K562 (cell line): ENCODE measurements at regions not wholly inside any gene's neighbourhood (a gene's known extent, or its start where the extent isn't known, plus 50 kb on each side); places are given as distances from the start of the nearest gene placed in this dataset.

Experiments
- ATAC-seq: fragments of 200-7000 bp; cut with Tn5 transposase; 3 replicates; pipeline ENCODE4 v1.9.1; 2020; ENCODE audit warnings: moderate library complexity
- BruUV-seq: library from RNA; stranded (reverse); fragments of 400-500 nt; replicated peaks from 2 replicates; lab custom pipeline; 2021; lab: Mats Ljungman, UMichigan
- CTCF ChIA-PET: fragments of 300-600 bp; formaldehyde crosslinking; extraction: SDS; loops from one replicate; lab custom pipeline; 2021; ENCODE audit warnings: low intra/inter-chr PET ratio; lab: Yijun Ruan, JAX
- POLR2A ChIA-PET: fragments of 300-600, 350-650 bp; sonication (Branson Sonifier 250); formaldehyde crosslinking; extraction: SDS; loops from one replicate; lab custom pipeline; 2021; ENCODE audit warnings: antibody characterized with exemption, inconsistent platforms; lab: Yijun Ruan, JAX
- DNase-seq, 4 experiments: peaks; one replicate each; pipeline versions ENCODE4 v3.0.0 to v3.0.0-alpha.2; 2011 to 2018; ENCODE audit warnings: low spot score in 3 of 4, mixed read lengths in 3 of 4; ENCODE audit errors: extremely low read depth in 1 of 4
- FAIRE-seq: peaks from 2 replicates; lab custom pipeline; 2011; peaks lifted over from hg19 to GRCh38; lab: Jason Lieb, UNC
- H2AFZ ChIP-seq: 2 replicates; pipeline ENCODE4 v1.6.0; 2011; ENCODE audit warnings: low read depth, low read length, control low read depth, inconsistent platforms
- H3K27ac ChIP-seq: fragments of 200-600 bp; 3 replicates; pipeline ENCODE4 v1.8.0; 2011; ENCODE audit warnings: low read depth, mild to moderate bottlenecking, control low read depth, inconsistent platforms, low read length, moderate library complexity, mixed read lengths; ENCODE audit errors: extremely low read depth
- H3K27me3 ChIP-seq, 2 experiments: fragments of 300-600 bp in 1 of 2; 2 replicates in 1 of 2; 3 replicates in 1 of 2; pipeline versions ENCODE4 v1.6.0 to v1.8.0; 2011; ENCODE audit warnings: inconsistent platforms in 2 of 2, low read length in 2 of 2, mild to moderate bottlenecking in 1 of 2, mixed read lengths in 1 of 2, moderate library complexity in 1 of 2; ENCODE audit not compliant: control insufficient read depth in 2 of 2, insufficient read depth in 2 of 2
- H3K36me3 ChIP-seq: fragments of 300-600 bp; 3 replicates; pipeline ENCODE4 v1.8.0; 2011; ENCODE audit warnings: mild to moderate bottlenecking, low read length, inconsistent platforms; ENCODE audit not compliant: control insufficient read depth, insufficient read depth
- H3K4me1 ChIP-seq, 2 experiments: fragments of 200-600 bp in 1 of 2; replicated peaks in 1 of 2; 2 replicates in 1 of 2; 3 replicates in 1 of 2; pipeline versions ENCODE4 v1.5.1 to v1.8.0; 2011; ENCODE audit warnings: inconsistent platforms in 2 of 2, low read length in 2 of 2, mild to moderate bottlenecking in 1 of 2, mixed read lengths in 1 of 2, moderate library complexity in 1 of 2; ENCODE audit not compliant: control insufficient read depth in 2 of 2, insufficient read depth in 2 of 2
- H3K4me2 ChIP-seq: 2 replicates; pipeline ENCODE4 v1.6.1; 2011; ENCODE audit warnings: low read length, control low read depth, inconsistent platforms, mixed read lengths; ENCODE audit not compliant: insufficient read depth
- H3K4me3 ChIP-seq: fragments of 200-600 bp; sonication (generic), shearing (Covaris generic); 2 replicates; pipeline ENCODE4 v1.5.1; 2016; ENCODE audit warnings: control low read depth, inconsistent platforms
- H3K79me2 ChIP-seq: fragments of 200-600 bp; 3 replicates; pipeline ENCODE4 v1.8.0; 2011; ENCODE audit warnings: low read length, inconsistent platforms; ENCODE audit not compliant: control insufficient read depth, insufficient read depth
- H3K9ac ChIP-seq, 2 experiments: 2 replicates each; pipeline versions ENCODE4 v1.6.0 to v1.6.1; 2011; ENCODE audit warnings: low read depth in 2 of 2, low read length in 2 of 2, control low read depth in 1 of 2, inconsistent platforms in 1 of 2, mild to moderate bottlenecking in 1 of 2, mixed read lengths in 1 of 2; ENCODE audit not compliant: insufficient read depth in 1 of 2
- H3K9me1 ChIP-seq: one replicate; pipeline ENCODE4 v1.6.0; 2011; ENCODE audit warnings: inconsistent platforms, mild to moderate bottlenecking, low read length, moderate library complexity; ENCODE audit not compliant: control insufficient read depth, insufficient read depth
- H3K9me3 ChIP-seq: replicated peaks from 2 replicates; pipeline ENCODE4 v1.5.1; 2011; ENCODE audit warnings: low read depth, low read length, inconsistent platforms; ENCODE audit not compliant: control insufficient read depth, insufficient read depth
- H4K20me1 ChIP-seq: replicated peaks from 2 replicates; pipeline ENCODE4 v1.6.1; 2011; ENCODE audit warnings: low read length, inconsistent platforms, mixed read lengths; ENCODE audit not compliant: control insufficient read depth, insufficient read depth
- ESRRA ChIP-seq: fragments of 450-650 bp; IDR thresholded peaks from 2 replicates; pipeline ENCODE4 v1.6.1; 2014; ENCODE audit warnings: low read depth, mild to moderate bottlenecking, moderate library complexity, borderline replicate concordance
- ETS2 ChIP-seq: IDR thresholded peaks from 2 replicates; pipeline ENCODE4 v1.6.1; 2016; ENCODE audit warnings: borderline replicate concordance, missing genetic modification characterization, mild to moderate bottlenecking, moderate library complexity, missing compliant biosample characterization; ENCODE audit not compliant: poor library complexity, severe bottlenecking
- FOXA3 ChIP-seq, 2 experiments: fragments of 450-650 bp in 1 of 2; sonication (generic) in 1 of 2; formaldehyde crosslinking; IDR thresholded peaks in 1 of 2; conservative IDR thresholded peaks in 1 of 2; 2 replicates each; pipeline versions ENCODE4 v1.4.0 to v1.8.0; 2020 to 2022; ENCODE audit warnings: mild to moderate bottlenecking in 2 of 2, missing genetic modification reagents in 1 of 2
- NRF1 ChIP-seq, 2 experiments: fragments of 450-650 bp; IDR thresholded peaks in 1 of 2; conservative IDR thresholded peaks in 1 of 2; 2 replicates each; pipeline ENCODE4 v1.6.1; 2014; ENCODE audit warnings: mild to moderate bottlenecking in 2 of 2
- POLR2A ChIP-seq: fragments of 450-650 bp; conservative IDR thresholded peaks from 2 replicates; pipeline ENCODE4 v1.6.1; 2016
- POLR2H ChIP-seq: IDR thresholded peaks from 2 replicates; pipeline ENCODE4 v1.6.1; 2016; ENCODE audit warnings: missing genetic modification characterization, low read depth, mild to moderate bottlenecking, control low read depth, missing compliant biosample characterization, moderate library complexity
- RHOXF2B ChIP-seq: fragments of 250-450 bp; sonication (Bioruptor Pico); conservative IDR thresholded peaks from 2 replicates; pipeline ENCODE4 v1.5.1; 2021
- SRSF9 ChIP-seq: fragments of 200-400 bp; formaldehyde crosslinking; IDR thresholded peaks from 2 replicates; pipeline ENCODE4 v1.6.1; 2017; ENCODE audit warnings: low read depth, low read length, borderline replicate concordance
- ZFPM2 ChIP-seq: fragments of 250-450 bp; sonication (Bioruptor Pico); IDR thresholded peaks from 2 replicates; pipeline ENCODE4 v1.5.1; 2022; ENCODE audit warnings: mild to moderate bottlenecking
- ZNF764 ChIP-seq: fragments of 250-450 bp; sonication (Bioruptor Pico); IDR thresholded peaks from 2 replicates; pipeline ENCODE4 v1.4.0; 2020; ENCODE audit warnings: low read depth, mild to moderate bottlenecking, moderate library complexity
- WGBS: fragments of 100-300 bp; shearing (Covaris generic); methylation state at CpG from one replicate; pipeline ENCODE4 v1.1.6; 2016; ENCODE audit warnings: low coverage, mixed read lengths; ENCODE audit not compliant: insufficient coverage; ENCODE audit errors: missing lambda C conversion rate; 5-methylcytosine and 5-hydroxymethylcytosine counted together
- in situ Hi-C: fragments of 300-500 bp; cut with MboI; formaldehyde crosslinking; loops from 4 replicates; pipeline ENCODE4 v1.15.0; 2018; ENCODE audit warnings: inconsistent platforms, mixed read lengths
- intact Hi-C: fragments of 100-400 bp; cut with micrococcal nuclease; formaldehyde crosslinking; loops from 2 replicates; pipeline ENCODE4 v1.14.2; 2022
- TF ChIP-seq, protein P1 (sequence below): sonication (generic); formaldehyde crosslinking; IDR thresholded peaks from 2 replicates; pipeline ENCODE4 v1.8.0; 2022; ENCODE audit warnings: missing genetic modification reagents, mild to moderate bottlenecking, borderline replicate concordance
- TF ChIP-seq, protein P2 (sequence below): fragments of 450-650 bp; IDR thresholded peaks from 2 replicates; pipeline ENCODE4 v1.6.1; 2016; ENCODE audit warnings: low read depth

DNA sequence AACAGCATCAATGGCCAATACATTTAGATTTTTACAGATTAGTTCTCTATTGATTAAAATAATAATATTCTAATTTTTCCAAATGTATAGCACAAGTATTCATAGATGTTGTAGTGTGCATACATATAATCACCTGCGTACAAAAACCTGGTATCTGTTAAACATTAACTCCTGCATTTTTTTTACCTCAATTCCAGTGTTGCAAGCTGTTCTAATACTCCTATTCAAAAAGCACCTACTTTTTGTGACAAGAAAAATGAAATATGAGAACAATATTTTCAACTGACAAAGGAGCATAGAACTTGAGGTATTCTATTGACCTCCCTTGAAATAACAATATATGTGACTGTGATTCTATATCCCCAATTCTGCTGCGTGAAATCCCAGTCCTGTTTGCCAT, 422.9 kb upstream of the PCDH20 start (continued):
- TF ChIP-seq, protein P1, sequence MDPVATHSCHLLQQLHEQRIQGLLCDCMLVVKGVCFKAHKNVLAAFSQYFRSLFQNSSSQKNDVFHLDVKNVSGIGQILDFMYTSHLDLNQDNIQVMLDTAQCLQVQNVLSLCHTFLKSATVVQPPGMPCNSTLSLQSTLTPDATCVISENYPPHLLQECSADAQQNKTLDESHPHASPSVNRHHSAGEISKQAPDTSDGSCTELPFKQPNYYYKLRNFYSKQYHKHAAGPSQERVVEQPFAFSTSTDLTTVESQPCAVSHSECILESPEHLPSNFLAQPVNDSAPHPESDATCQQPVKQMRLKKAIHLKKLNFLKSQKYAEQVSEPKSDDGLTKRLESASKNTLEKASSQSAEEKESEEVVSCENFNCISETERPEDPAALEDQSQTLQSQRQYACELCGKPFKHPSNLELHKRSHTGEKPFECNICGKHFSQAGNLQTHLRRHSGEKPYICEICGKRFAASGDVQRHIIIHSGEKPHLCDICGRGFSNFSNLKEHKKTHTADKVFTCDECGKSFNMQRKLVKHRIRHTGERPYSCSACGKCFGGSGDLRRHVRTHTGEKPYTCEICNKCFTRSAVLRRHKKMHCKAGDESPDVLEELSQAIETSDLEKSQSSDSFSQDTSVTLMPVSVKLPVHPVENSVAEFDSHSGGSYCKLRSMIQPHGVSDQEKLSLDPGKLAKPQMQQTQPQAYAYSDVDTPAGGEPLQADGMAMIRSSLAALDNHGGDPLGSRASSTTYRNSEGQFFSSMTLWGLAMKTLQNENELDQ (CRISPR knock-in tag), result no peak
- no peak for TF ChIP-seq POLR2A
- no peak for TF ChIP-seq FOXA3 (CRISPR knock-in tag; conservative IDR thresholded peaks at IDR 0.05 in 1 of 2, IDR thresholded peaks at IDR 0.05 in 1 of 2)
- no peak for TF ChIP-seq NRF1 (conservative IDR thresholded peaks at IDR 0.05 in 1 of 2, IDR thresholded peaks at IDR 0.05 in 1 of 2)
- TF ChIP-seq SRSF9, result no peak

DNA sequence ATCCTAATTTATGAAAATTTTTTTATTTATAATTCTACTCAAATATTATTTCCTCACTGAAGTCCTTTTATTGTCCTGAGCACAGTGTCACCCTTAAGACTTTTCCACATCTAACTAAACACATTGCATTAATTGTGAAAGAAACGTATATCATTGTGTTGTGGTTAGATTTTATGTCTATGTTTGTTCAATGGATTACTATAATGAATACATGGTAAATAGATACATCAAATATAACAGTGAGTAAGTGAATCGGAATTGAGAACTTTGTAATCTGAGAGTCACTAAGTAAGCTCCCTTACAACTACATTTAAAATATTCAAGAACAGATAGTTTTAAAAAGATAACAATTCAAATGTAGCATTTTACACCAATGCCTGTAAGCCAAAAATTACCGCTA, 417.6 kb upstream of the PCDH20 start:
- Histone ChIP-seq H3K79me2 (no peaks in the 10 kb centered on the region), H3K27me3 (no peaks in the 10 kb centered on the region), H3K4me1 (no peaks in the 10 kb centered on the region), H3K36me3 (no peaks in the 10 kb centered on the region), H3K27ac (no peak overlapping the region), H4K20me1 (no peaks in the 10 kb centered on the region), H3K9me3 (no peaks in the 10 kb centered on the region), H3K4me3 (no peak overlapping the region), H3K9ac (no peak overlapping the region), H3K4me2 (no peak overlapping the region), H3K9me1 (no peaks in the 10 kb centered on the region), H2AFZ (no peak overlapping the region)
- POLR2A ChIA-PET, result no interaction called here
- intact Hi-C loops (no loop called here), in situ Hi-C loops (no loop called here)
- 0% methylated on average over 3 of the region's 3 CpGs for WGBS
- DNase-seq (no peak), ATAC-seq (no peak), FAIRE-seq (no peak)
- no TSS peak for BruUV-seq
- CTCF ChIA-PET, result no interaction called here
- TF ChIP-seq ETS2 (tag), result no peak
- no peak for TF ChIP-seq RHOXF2B (CRISPR knock-in tag)
- TF ChIP-seq, protein P2, sequence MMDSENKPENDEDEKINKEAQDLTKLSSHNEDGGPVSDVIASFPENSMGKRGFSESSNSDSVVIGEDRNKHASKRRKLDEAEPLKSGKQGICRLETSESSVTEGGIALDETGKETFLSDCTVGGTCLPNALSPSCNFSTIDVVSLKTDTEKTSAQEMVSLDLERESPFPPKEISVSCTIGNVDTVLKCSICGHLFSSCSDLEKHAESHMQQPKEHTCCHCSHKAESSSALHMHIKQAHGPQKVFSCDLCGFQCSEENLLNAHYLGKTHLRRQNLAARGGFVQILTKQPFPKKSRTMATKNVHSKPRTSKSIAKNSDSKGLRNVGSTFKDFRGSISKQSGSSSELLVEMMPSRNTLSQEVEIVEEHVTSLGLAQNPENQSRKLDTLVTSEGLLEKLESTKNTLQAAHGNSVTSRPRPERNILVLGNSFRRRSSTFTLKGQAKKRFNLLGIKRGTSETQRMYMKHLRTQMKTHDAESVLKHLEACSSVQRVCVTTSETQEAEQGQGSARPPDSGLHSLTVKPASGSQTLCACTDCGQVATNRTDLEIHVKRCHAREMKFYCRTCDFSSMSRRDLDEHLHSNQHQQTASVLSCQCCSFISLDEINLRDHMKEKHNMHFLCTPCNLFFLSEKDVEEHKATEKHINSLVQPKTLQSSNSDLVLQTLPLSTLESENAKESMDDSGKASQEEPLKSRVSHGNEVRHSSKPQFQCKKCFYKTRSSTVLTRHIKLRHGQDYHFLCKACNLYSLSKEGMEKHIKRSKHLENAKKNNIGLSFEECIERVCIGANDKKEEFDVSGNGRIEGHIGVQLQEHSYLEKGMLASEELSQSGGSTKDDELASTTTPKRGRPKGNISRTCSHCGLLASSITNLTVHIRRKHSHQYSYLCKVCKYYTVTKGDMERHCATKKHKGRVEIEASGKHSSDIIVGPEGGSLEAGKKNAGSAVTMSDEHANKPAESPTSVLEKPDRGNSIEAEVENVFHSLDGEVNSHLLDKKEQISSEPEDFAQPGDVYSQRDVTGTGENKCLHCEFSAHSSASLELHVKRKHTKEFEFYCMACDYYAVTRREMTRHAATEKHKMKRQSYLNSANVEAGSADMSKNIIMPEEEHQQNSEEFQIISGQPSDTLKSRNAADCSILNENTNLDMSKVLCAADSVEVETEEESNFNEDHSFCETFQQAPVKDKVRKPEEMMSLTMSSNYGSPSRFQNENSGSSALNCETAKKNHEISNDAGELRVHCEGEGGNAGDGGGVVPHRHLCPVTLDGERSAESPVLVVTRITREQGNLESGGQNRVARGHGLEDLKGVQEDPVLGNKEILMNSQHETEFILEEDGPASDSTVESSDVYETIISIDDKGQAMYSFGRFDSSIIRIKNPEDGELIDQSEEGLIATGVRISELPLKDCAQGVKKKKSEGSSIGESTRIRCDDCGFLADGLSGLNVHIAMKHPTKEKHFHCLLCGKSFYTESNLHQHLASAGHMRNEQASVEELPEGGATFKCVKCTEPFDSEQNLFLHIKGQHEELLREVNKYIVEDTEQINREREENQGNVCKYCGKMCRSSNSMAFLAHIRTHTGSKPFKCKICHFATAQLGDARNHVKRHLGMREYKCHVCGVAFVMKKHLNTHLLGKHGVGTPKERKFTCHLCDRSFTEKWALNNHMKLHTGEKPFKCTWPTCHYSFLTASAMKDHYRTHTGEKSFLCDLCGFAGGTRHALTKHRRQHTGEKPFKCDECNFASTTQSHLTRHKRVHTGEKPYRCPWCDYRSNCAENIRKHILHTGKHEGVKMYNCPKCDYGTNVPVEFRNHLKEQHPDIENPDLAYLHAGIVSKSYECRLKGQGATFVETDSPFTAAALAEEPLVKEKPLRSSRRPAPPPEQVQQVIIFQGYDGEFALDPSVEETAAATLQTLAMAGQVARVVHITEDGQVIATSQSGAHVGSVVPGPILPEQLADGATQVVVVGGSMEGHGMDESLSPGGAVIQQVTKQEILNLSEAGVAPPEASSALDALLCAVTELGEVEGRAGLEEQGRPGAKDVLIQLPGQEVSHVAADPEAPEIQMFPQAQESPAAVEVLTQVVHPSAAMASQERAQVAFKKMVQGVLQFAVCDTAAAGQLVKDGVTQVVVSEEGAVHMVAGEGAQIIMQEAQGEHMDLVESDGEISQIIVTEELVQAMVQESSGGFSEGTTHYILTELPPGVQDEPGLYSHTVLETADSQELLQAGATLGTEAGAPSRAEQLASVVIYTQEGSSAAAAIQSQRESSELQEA, result no peak
- TF ChIP-seq ESRRA, result no peak
- TF ChIP-seq POLR2H (tag), result no peak
- no peak for TF ChIP-seq ZNF764 (CRISPR knock-in tag)
- no peak for TF ChIP-seq ZFPM2 (CRISPR knock-in tag)
